GM21390 (cell line): ENCODE measurements at regions not wholly inside any gene's neighbourhood (a gene's known extent, or its start where the extent isn't known, plus 50 kb on each side); places are given as distances from the start of the nearest gene placed in this dataset.

ENCODE experiments used
- ATAC-seq: cut with Tn5 transposase; IDR thresholded peaks from one replicate; pipeline ENCODE4 v1.9.1; 2021; ENCODE audit not compliant: unreplicated experiment

DNA sequence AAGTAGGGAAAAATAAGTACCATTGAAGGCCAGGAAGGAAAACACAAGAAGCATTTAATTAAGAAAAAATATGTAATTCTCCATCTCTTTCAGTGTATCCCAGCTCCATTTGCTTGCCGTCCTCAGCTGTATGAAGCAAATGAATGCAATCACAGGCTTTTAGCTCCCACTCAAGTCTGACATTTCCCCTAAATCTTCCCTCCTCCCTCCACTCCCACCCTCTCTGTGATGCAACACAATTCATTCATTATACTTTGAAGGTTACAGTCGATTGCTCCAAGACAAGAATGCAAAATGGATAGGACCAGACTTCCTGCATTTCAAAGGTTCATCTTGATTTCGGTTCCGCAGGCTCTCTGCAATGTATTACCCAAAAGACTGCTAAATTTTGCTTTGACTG, 172.7 kb upstream of the SERPINE2 start:
- ATAC-seq: no peak

DNA sequence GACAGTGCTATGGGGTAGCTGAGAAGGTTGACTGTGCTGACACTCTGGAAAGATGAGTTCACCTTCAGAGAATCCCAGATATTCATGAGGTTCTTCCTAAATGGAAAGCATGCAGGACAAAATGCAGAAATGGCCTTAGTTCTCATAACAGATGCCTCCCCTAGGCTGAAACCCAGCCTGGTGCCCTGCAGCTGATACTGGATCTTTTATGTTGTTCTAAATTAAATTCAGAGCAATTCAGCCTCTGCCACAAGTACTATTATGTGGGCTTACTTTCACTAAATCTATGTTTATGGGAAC, 172.0 kb upstream of the SERPINE2 start:
- no peak for ATAC-seq

DNA sequence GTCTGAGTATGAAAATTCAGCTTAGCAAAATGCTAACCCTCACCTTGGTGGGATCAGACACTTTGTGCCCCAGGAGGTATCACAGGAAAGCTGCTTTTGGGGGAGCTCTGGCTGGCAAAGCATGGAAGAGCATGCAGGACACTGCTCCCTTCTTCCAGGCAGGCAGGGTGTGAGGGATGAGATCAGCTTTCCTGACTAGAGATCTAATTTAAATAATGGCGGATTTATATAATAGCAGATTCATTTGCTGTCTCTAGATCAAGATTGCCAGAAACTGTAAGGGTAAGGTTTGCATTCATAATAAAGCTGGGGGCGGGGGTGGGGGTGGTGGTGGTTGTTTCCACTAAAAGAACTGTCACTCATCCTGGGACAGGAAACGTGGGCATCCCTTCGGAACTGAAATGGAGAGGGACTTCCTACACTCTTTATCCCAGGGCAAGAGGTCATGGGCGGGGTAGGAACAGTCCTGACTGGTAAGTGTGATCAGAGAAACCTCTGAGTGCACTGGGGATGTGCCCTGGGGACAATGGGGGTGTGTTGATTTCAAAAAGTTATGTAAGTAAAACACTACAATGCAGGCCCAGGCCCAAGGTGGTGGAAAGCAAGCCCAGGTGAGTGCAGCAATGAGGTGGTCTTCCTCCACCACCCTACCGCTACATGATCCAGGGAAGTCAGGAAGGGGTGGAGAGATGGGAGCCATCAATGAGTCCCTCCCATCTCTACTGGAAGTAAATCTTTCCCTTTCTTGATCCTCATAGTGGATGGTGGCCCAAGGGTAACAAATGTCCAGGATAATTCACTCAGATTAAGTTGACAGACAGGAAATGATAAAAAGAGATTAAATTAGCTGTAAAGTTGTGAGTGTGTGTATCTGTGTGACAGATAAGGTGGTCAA, 171.4 kb upstream of the SERPINE2 start:
- ATAC-seq: no peak

DNA sequence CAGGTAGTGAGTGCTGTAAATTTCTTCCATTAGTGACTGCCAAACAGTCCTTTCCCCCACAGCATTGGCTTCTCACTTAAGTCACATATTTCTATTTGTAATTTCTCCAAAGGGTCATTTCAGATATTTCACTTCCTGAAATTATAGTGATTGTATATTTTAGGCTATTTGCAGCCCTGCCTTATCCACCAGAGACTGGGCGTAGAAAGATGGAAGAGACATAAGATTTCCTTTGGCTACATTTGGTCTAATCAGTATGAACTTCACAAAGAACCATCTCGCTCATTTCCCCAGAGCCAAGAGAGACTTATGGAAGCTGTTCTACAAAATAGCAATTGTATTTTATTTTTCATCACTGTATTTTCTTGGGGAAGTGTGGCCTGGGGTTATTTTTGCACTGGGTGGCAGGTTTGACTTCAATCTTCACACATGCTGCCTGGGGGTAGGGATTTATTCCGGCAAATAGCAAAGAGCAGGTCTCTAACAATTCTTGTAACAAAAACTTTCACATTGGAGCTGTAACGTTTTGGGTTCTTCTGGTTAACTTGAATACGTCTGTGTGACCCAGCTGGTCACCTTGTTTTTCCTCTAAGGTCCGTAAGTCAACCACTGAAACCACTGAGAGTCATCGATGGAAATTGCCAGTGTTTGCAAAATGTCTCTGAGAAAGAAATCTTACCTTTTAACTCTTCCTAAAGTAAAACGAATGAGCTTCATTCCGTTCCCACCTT, 170.6 kb upstream of the SERPINE2 start:
- no peak for ATAC-seq

DNA sequence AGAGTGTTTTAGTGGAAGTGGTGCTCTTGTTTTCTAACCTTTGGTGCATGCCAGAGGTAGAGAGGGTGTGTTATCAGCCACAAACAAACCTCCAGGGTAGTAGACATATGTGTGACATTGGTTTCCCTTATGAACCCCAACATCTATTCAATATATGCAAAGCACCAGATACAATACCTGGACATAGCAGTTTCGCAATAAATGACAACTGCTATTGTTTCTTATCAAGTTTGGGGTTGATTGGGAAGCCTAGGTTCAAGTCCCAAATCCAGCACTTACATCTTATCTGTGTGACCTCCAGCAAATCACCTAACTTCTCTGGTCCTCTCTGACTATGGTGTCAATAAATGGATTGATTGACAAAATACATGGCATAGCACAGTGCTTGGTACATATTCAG, 169.4 kb upstream of the SERPINE2 start:
- ATAC-seq: no peak

DNA sequence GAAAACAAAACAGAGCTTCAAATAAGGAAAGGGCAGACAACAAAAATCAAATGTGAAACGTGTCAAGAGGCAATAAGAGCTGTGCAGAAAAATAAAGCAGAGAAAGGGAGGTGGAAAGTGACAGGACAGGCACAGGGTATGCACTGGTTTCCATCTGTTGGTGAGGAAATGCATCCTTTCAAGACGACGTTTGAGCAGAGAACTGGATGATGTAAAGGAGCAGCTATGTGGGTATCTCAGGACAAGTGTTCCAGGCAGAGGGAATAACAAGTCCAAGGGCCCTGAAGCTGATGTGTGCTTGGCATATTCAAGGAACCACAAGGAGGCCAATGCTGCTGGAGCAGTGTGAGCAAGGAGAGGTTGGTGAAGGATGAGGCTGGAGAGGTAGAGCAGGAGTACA, 168.9 kb upstream of the SERPINE2 start:
- no peak for ATAC-seq

DNA sequence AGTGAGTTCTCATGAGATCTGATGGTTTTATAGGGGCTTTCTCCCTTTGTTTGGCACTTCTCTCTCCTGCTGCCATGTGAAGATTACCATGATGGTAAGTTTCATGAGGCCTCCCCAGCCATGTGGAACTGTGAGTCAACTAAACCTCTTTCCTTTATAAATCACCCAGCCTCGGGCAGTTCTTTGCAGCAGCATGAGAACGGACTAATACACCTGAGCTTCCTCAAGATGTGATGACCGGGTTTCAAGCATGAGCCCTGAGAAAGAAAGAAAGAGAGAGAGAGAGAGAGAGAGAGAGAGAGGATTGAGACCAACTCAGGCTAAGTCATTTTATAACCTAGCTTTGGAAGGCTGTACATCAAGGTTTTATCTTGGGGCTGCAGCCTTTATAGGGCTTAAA, 167.7 kb upstream of the SERPINE2 start:
- no peak for ATAC-seq

DNA sequence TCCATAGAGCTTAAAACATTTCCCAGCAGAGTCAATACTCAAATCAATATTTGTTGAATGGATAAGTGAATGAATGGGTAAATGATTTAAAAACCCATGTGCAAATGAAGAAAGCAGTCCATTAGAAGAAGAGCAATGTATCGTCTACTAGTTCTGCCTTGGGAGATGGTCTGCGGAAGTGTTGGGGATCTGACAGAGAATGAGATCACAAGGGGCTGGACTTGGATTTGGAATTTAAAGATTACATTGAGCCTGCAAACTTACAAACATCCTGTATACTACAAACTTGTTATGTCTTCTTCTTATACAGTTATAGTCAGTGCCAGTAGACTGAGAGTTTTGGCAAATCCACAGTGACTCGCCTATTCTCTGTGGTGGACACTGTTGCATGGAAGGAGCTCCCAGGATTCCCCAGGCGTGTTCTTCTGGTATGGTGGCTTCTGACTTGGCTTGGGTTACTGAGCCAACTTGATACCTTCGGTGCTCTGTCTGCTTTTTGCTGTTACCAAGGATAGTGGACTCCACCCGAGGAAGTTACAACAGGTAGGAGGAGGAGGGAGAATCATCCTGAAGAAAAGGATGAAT, 163.3 kb upstream of the SERPINE2 start:
- ATAC-seq: no peak

DNA sequence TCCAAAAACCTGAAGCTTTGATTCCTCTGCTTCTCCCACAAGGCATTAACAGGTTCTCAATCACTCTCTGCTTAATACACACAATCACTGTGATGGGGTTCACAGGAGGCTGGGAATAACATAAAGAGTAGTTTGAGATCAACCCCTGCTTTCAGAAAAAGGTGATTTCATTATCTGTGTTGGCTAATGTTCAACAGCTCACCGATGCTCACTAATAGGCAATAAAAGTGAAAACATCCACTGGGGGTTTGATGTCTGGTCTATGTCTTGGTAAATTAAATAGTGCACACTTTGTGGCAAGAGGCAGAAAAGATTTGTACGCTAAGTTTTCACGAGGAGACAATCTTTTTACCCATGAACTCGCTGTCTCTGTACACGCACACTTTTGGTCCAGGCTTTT, 159.3 kb upstream of the SERPINE2 start:
- ATAC-seq: no peak

DNA sequence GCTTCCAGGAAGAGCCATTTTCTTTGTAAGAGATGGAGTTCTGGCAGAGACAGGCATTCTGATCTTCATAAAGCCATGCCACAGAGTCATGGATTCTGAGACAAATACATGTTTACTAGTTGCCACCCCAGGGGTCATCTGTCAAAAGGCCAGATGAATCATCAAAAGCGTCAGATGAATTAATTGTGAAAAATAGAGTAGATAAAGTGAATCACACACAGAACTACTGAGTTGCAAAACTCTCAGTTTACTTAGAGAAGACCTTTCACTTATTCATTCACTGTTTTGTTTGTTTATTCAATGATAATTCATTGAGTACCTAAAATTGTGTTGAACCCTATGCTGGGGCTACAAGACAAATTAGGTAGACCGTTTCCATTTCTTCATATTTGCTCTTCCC, 157.7 kb upstream of the SERPINE2 start:
- no peak for ATAC-seq

DNA sequence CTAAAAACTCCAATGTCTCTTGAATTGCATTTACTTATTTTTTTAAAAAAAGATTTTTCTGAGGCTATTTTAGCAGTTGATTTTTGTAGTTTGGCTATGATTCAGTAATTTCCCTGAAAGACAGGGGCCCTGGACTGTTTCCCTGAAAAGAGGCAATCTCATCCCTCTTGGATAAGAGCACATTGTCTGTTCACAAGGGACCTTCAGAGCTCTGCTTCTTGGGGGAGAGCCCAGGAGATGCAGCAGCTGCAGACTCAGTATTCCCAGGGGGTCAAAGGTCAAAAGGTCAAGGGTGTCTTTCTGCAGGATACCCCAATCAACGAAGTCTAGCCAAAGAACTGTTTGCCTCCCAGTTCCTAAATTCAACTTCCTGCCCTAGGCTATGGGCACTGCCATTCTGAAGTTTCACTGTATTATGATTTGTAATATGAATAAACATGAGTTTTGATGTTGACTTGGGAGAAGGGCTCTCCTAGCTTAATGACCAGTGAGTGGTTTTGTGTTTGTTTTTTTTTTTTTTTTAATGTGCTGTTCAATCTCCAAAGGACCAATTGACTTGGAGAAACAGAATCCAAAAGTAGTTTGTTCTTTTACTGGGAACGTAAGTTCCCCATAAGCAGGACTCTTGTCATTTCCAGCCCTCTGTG, 157.0 kb upstream of the SERPINE2 start:
- ATAC-seq: no peak

DNA sequence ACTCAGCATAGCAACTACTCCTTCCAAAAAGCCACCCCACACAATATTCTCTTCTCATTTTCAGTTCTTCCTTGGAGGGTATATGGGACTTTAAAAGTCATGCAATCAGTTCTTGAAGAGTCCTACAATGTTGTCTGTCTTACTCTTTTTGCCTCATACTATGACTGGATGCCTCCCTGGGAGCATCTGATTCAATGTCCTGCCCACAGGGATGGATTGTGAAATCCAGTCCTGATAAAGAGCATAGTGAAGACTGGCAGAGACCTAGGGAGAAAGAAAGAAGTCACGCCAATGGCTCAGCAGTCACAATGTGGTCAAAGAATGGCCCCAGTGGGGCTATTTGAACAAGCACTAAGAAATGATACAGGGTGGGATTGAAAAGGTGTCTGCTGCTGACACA, 155.1 kb upstream of the SERPINE2 start:
- no peak for ATAC-seq

DNA sequence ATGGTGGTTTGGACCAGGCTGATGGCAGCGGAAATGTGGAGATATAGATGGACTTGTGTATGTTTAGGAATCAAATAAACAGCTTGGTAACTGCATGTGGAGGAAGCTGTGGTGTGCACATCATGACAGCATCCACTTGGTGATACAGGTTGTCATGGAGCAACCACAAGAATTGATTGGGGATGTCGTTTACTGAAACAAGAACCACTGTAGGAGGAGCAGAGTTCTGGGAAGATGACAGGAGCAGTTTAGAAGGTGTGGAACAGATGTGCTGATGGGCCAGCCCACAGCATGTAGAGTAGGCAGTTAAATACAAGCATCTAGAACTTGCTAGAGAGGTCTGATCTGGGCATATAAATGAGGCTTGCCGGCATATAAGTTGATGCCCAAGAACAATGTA, 152.4 kb upstream of the SERPINE2 start:
- ATAC-seq: no peak

DNA sequence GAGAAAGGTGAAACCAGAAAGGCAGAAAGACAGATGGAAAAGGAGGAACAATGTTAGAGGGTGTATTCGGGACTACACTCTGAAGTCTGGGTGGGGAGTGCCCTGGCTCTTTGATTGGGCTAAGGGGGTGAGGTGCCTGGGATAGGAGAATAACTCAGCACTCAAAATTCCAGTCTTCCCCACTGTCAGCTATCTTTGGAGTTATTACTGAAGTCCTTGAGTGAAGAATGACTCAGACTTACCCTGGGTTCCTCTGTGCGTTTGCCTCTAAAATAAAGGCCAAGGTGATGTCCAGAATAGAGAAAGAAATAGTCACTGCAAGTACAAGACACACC, 151.8 kb upstream of the SERPINE2 start:
- ATAC-seq: no peak

DNA sequence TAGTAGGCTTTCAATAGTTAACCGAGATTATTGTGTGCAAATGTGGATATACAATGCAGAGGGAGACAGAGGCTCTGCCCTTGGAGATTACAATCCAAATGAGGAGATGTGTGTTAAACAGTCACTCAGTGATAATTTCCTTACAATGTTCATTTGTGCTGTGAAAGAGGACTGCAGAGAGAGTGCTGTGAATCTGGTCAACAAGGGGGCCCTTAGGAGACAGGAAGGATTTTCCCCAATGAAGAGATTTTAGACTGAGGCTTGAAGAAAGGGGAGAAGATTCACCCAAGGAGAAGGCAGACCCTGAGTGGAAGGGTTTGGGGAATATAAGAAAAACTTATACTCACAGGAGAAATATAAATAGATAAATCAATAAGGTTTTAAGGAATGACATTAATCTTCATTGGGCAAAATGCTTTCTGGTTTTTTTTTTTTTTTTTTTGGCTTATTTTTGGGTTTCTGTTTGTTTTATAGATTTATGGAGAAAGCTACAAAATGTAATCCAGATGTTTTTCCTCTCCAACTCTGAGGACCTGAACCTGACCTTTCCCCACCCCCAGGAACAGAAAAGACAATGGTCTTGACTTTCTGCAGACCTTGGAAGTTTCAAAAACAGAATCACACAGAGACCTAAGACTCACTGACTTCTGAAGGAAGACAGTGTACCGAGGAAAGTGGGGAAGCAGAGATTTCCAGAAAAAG, 151.3 kb upstream of the SERPINE2 start:
- ATAC-seq: no peak

DNA sequence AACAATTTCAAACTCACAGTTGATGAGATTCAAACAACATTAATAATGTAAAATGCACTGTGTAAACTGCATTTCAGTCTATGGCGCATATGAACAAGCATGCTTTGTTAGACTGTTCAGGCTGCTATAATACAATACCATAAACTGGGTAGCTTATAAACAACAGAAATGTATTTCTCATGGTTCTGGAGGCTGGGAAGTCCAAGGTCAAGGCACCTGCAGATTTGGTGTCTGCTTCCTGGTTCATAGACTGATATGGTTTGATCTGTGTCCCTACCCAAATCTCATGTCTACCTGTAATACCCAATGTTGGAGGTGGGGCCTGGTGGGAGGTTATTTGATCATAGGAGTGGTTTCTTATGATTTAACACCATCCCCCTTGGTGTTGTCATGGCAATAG, 148.1 kb upstream of the SERPINE2 start:
- no peak for ATAC-seq

DNA sequence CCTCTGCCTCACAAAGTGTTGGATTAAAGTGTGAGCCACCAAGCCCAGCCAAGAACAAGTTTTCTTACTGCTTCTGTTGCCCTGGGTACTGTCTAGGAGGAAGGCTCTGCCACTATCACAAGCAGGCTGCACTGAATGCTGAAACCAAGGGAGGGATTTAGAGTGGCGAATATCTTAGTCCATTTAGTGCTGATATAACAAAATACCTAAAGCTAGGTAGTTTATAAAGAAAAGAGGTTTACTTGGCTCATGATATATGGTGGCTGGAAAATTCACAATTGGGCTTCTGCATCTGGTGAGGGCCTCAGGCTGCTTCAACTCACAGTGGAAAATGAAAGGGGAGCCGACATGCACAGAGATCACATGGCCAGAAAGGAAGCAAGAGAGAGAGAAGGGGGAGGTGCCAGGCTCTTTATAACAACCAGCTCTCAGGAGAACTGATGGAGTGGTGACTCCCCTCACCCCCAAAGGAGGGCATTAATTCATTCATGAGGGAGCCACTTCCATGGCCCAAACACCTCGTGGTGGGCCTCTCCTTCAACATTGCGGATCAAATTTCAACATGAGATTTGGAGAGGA, 146.0 kb upstream of the SERPINE2 start:
- ATAC-seq: no peak

DNA sequence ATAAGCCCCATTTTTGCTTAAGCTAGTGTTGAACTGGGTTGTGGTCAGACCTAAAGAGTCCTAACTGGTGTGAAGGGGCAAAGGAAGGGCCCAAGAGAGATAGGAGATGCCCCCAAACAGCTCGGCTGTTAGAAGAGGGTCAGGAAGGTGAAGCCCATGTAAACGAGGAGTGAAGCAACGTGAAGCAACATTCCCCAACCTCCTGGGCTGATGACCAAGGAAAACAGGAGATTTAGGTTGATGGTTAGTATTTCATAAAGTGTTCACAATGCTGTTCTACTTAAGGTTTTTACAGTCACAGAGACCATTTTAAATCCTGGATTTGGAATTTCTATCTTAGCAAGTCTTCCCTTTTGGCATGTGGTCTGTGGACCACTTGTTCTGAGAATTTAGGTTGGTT, 144.0 kb upstream of the SERPINE2 start:
- ATAC-seq: no peak

DNA sequence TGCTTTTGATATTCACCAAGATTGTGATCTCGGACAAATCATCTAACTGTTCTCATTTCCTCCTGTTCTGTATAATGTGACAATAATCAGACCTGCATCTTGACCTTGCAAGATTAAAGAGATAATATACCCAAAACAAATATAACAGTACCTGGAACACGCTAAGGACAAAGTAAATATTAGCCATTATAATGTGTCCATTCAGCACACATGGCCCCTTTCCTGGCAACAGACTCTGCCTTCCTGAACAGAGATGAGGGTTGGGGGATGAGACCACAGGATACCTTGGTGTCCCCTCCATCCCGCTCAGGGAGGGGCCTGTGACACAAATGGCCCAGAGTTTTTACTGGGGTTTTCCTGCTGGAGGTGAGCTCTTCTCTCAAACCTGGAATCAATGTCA, 143.4 kb upstream of the SERPINE2 start:
- no peak for ATAC-seq

DNA sequence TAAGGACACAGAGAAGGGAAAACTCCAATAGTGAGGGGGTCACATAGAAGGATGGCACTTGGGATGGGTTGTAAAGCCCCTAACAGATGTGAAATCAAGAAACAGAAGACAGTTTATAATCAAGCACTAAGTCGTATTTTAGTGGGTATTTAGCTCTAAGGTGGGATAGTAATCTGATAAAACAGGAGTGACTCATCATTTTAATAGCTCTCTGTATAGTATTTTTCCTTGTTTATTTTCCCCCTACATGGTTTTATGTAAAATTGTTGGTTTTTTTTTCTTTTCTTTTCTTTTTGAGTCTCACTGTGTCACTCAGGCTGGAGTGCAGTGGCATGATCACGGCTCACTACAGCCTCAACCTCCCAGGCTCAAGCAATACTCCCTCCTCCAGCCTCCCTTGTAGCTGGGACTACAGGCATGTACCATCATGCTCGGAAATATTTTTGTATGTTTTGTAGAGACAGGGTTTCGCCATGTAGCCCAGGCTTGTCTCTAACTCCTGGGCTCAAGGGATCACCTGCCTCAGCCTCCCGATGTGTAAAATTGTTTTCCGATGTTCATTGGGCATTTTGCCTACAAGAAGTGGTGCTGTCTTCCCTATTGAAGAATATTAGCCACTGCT, 142.6 kb upstream of the SERPINE2 start:
- ATAC-seq: no peak

DNA sequence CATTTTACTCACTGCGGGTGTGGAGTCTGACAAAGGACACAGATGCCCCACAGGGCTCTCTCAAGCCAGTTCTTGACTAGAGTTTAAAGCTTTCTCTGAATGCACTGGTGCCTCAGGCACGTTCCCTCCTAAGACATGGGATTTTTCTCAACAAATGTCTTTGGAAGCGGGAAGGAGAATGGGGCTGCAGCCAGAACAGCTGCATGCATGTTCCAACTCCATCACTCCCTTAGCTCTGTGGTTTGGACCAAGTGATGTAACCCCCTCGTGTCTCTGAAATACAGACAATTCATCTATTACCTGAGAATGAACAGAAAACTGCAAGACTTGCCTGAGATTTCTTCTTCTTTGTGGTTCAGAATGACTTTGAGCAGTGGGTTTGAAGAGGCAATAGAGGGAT, 141.7 kb upstream of the SERPINE2 start:
- ATAC-seq: no peak
